WTC11 (cell line): ENCODE measurements at regions not wholly inside any gene's neighbourhood (a gene's known extent, or its start where the extent isn't known, plus 50 kb on each side); places are given as distances from the start of the nearest gene placed in this dataset.

ENCODE experiments used
- CREB1 ChIP-seq: sonication (generic); formaldehyde crosslinking; IDR thresholded peaks from 2 replicates; pipeline ENCODE4 v1.8.0; 2023; ENCODE audit warnings: mild to moderate bottlenecking, missing genetic modification reagents
- ESRRA ChIP-seq: sonication (generic); formaldehyde crosslinking; IDR thresholded peaks from 2 replicates; pipeline ENCODE4 v1.8.1; 2022; ENCODE audit warnings: mild to moderate bottlenecking, missing genetic modification reagents, borderline replicate concordance
- FOXK1 ChIP-seq: sonication (generic); formaldehyde crosslinking; IDR thresholded peaks from 2 replicates; pipeline ENCODE4 v1.8.0; 2022; ENCODE audit warnings: mild to moderate bottlenecking, moderate library complexity, missing genetic modification reagents
- MXD4 ChIP-seq: fragments of 250-450 bp; sonication (Bioruptor Pico); IDR thresholded peaks from 2 replicates; pipeline ENCODE4 v1.8.0; 2021; ENCODE audit warnings: mild to moderate bottlenecking, moderate library complexity, borderline replicate concordance
- TF ChIP-seq, protein P1 (sequence below): sonication (generic); formaldehyde crosslinking; IDR thresholded peaks from 2 replicates; pipeline ENCODE4 v1.8.1; 2022; ENCODE audit warnings: missing genetic modification reagents, borderline replicate concordance
- TF ChIP-seq, protein P2 (sequence below): fragments of 200-600 bp; IDR thresholded peaks from 2 replicates; pipeline ENCODE4 v1.8.0; 2022; ENCODE audit warnings: antibody characterized with exemption
- TF ChIP-seq, protein P3 (sequence below): fragments of 250-450 bp; sonication (Bioruptor Pico); IDR thresholded peaks from 2 replicates; pipeline ENCODE4 v1.8.0; 2021; ENCODE audit warnings: mild to moderate bottlenecking

DNA sequence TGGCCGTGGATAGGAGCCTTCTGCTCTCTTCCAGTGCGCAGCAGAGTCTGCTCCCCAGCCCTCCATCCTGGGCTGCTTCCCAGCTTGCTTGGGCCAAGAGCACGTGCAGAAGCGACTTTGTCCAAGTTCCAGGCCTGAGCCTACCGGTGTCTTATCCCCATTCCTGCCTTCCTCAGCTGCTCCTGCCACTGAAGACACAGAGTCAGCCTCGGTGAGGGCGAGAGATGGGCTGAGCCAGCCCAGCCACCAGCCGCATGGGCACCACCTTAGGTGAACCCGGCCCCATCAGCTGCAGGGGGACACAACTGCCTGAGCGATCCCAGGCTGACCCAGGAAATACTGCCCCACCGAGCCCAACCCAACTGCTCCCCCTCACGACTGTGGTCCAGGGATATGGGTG is 847.8 kb downstream of the TBC1D22A start:
- TF ChIP-seq, protein P1, sequence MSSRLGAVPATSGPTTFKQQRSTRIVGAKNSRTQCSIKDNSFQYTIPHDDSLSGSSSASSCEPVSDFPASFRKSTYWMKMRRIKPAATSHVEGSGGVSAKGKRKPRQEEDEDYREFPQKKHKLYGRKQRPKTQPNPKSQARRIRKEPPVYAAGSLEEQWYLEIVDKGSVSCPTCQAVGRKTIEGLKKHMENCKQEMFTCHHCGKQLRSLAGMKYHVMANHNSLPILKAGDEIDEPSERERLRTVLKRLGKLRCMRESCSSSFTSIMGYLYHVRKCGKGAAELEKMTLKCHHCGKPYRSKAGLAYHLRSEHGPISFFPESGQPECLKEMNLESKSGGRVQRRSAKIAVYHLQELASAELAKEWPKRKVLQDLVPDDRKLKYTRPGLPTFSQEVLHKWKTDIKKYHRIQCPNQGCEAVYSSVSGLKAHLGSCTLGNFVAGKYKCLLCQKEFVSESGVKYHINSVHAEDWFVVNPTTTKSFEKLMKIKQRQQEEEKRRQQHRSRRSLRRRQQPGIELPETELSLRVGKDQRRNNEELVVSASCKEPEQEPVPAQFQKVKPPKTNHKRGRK, result no peak
- TF ChIP-seq, protein P2, sequence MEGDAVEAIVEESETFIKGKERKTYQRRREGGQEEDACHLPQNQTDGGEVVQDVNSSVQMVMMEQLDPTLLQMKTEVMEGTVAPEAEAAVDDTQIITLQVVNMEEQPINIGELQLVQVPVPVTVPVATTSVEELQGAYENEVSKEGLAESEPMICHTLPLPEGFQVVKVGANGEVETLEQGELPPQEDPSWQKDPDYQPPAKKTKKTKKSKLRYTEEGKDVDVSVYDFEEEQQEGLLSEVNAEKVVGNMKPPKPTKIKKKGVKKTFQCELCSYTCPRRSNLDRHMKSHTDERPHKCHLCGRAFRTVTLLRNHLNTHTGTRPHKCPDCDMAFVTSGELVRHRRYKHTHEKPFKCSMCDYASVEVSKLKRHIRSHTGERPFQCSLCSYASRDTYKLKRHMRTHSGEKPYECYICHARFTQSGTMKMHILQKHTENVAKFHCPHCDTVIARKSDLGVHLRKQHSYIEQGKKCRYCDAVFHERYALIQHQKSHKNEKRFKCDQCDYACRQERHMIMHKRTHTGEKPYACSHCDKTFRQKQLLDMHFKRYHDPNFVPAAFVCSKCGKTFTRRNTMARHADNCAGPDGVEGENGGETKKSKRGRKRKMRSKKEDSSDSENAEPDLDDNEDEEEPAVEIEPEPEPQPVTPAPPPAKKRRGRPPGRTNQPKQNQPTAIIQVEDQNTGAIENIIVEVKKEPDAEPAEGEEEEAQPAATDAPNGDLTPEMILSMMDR, result no peak
- no peak for TF ChIP-seq MXD4 (CRISPR knock-in tag)
- no peak for TF ChIP-seq ESRRA (CRISPR knock-in tag)
- no peak for TF ChIP-seq CREB1
- TF ChIP-seq FOXK1 (CRISPR knock-in tag), result no peak
- TF ChIP-seq, protein P3, sequence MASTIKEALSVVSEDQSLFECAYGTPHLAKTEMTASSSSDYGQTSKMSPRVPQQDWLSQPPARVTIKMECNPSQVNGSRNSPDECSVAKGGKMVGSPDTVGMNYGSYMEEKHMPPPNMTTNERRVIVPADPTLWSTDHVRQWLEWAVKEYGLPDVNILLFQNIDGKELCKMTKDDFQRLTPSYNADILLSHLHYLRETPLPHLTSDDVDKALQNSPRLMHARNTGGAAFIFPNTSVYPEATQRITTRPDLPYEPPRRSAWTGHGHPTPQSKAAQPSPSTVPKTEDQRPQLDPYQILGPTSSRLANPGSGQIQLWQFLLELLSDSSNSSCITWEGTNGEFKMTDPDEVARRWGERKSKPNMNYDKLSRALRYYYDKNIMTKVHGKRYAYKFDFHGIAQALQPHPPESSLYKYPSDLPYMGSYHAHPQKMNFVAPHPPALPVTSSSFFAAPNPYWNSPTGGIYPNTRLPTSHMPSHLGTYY (CRISPR knock-in tag), result no peak
